CD14-positive monocyte (primary cell): ENCODE measurements at regions not wholly inside any gene's neighbourhood (a gene's known extent, or its start where the extent isn't known, plus 50 kb on each side); places are given as distances from the start of the nearest gene placed in this dataset.

Experiments used
- DNase-seq, 3 donors: peaks; one replicate each; pipeline ENCODE4 v3.0.0-alpha.2; 2011 to 2022
- H2AFZ ChIP-seq: 2 replicates; pipeline ENCODE4 v1.6.0; 2012; ENCODE audit warnings: mild to moderate bottlenecking, low read depth, low read length, inconsistent platforms; ENCODE audit not compliant: insufficient read depth, poor library complexity, severe bottlenecking
- H3K27ac ChIP-seq, 2 donors: 1 replicate in 1 of 2; 2 replicates in 1 of 2; pipeline ENCODE4 v1.5.1; 2012 to 2013; ENCODE audit warnings: low read length in 2 of 2, control low read depth in 1 of 2, inconsistent platforms in 1 of 2, low read depth in 1 of 2, mild to moderate bottlenecking in 1 of 2
- H3K27me3 ChIP-seq, 2 donors: one replicate each; pipeline versions ENCODE4 v1.6.0 to v1.6.1; 2011 to 2013; ENCODE audit warnings: low read length in 2 of 2; ENCODE audit not compliant: control insufficient read depth in 2 of 2, insufficient read depth in 2 of 2
- H3K36me3 ChIP-seq, 2 donors: replicated peaks in 1 of 2; 1 replicate in 1 of 2; 2 replicates in 1 of 2; pipeline versions ENCODE4 v1.5.1 to v1.6.1; 2012 to 2013; ENCODE audit warnings: low read length in 2 of 2, control low read depth in 1 of 2, inconsistent platforms in 1 of 2, mild to moderate bottlenecking in 1 of 2; ENCODE audit not compliant: insufficient read depth in 2 of 2, control insufficient read depth in 1 of 2
- H3K4me1 ChIP-seq, 2 donors: 1 replicate in 1 of 2; 2 replicates in 1 of 2; pipeline versions ENCODE4 v1.5.1 to v1.6.1; 2012 to 2013; ENCODE audit warnings: low read length in 2 of 2, control low read depth in 1 of 2, inconsistent platforms in 1 of 2, mild to moderate bottlenecking in 1 of 2, moderate library complexity in 1 of 2; ENCODE audit not compliant: insufficient read depth in 2 of 2, control insufficient read depth in 1 of 2
- H3K4me2 ChIP-seq: replicated peaks from 2 replicates; pipeline ENCODE3; 2012; ENCODE audit warnings: low read length, moderate library complexity, mild to moderate bottlenecking; ENCODE audit not compliant: poor library complexity, severe bottlenecking; ENCODE audit errors: extremely low read depth
- H3K4me3 ChIP-seq, 3 experiments: fragments of 200-600 bp in 1 of 3; sonication (generic) in 1 of 3; replicated peaks in 1 of 3; 1 replicate in 2 of 3; 2 replicates in 1 of 3; pipeline ENCODE4 v1.5.1; 2011 to 2013; ENCODE audit warnings: low read length in 3 of 3, mild to moderate bottlenecking in 3 of 3, control low read depth in 2 of 3, low read depth in 2 of 3, inconsistent platforms in 1 of 3, moderate library complexity in 1 of 3
- H3K79me2 ChIP-seq: 2 replicates; pipeline ENCODE4 v1.6.0; 2012; ENCODE audit warnings: mild to moderate bottlenecking, control low read depth, inconsistent platforms, low read length, moderate library complexity; ENCODE audit not compliant: insufficient read depth
- H3K9ac ChIP-seq: 2 replicates; pipeline ENCODE4 v1.6.0; 2017; ENCODE audit warnings: low read length, mild to moderate bottlenecking; ENCODE audit not compliant: insufficient read depth, poor library complexity, severe bottlenecking
- H3K9me3 ChIP-seq, 2 donors: replicated peaks in 1 of 2; 1 replicate in 1 of 2; 2 replicates in 1 of 2; pipeline versions ENCODE4 v1.5.1 to v1.6.1; 2012 to 2013; ENCODE audit warnings: low read length in 2 of 2, control low read depth in 1 of 2; ENCODE audit not compliant: control insufficient read depth in 1 of 2, insufficient read depth in 1 of 2
- H4K20me1 ChIP-seq: 2 replicates; pipeline ENCODE4 v1.6.0; 2012; ENCODE audit warnings: mild to moderate bottlenecking, low read length, control low read depth, moderate library complexity; ENCODE audit not compliant: insufficient read depth
- H3K27ac Mint-ChIP-seq, 7 donors: one replicate each; pipeline ENCODE4 v1.8.0; 2020; ENCODE audit warnings: mild to moderate bottlenecking in 7 of 7, mixed read lengths in 7 of 7, moderate library complexity in 6 of 7, inconsistent platforms in 2 of 7
- H3K27me3 Mint-ChIP-seq, 3 donors: one replicate each; pipeline ENCODE4 v1.8.0; 2021 to 2022; ENCODE audit warnings: low read depth in 3 of 3, mild to moderate bottlenecking in 3 of 3, mixed read lengths in 3 of 3, moderate library complexity in 3 of 3, inconsistent platforms in 1 of 3
- H3K36me3 Mint-ChIP-seq, 2 donors: one replicate each; pipeline ENCODE4 v1.8.0; 2020; ENCODE audit warnings: mixed read lengths in 2 of 2, inconsistent platforms in 1 of 2, mild to moderate bottlenecking in 1 of 2
- H3K4me1 Mint-ChIP-seq: one replicate; pipeline ENCODE4 v1.8.0; 2020; ENCODE audit warnings: mild to moderate bottlenecking, mixed read lengths
- H3K4me3 Mint-ChIP-seq, 2 donors: one replicate each; pipeline ENCODE4 v1.8.0; 2020; ENCODE audit warnings: mild to moderate bottlenecking in 2 of 2, mixed read lengths in 2 of 2, moderate library complexity in 1 of 2
- H3K9me3 Mint-ChIP-seq, 7 donors: one replicate each; pipeline ENCODE4 v1.8.0; 2020 to 2022; ENCODE audit warnings: mixed read lengths in 7 of 7, mild to moderate bottlenecking in 6 of 7, moderate library complexity in 6 of 7, inconsistent platforms in 2 of 7
- WGBS: methylation state at CpG from one replicate; pipeline ENCODE4 v1.1.5; 2013; ENCODE audit warnings: missing lambda C conversion rate; ENCODE audit not compliant: insufficient coverage; 5-methylcytosine and 5-hydroxymethylcytosine counted together
- intact Hi-C, 2 donors: fragments of 100-400 bp; cut with micrococcal nuclease; formaldehyde crosslinking; loops; one replicate each; pipeline versions ENCODE4 v1.15.0 to v1.15.1; 2023
- TF ChIP-seq, protein P1 (sequence below): fragments of 200-600 bp; IDR thresholded peaks from one replicate; pipeline ENCODE4 v1.8.0; 2022; ENCODE audit warnings: antibody characterized with exemption, mild to moderate bottlenecking

DNA sequence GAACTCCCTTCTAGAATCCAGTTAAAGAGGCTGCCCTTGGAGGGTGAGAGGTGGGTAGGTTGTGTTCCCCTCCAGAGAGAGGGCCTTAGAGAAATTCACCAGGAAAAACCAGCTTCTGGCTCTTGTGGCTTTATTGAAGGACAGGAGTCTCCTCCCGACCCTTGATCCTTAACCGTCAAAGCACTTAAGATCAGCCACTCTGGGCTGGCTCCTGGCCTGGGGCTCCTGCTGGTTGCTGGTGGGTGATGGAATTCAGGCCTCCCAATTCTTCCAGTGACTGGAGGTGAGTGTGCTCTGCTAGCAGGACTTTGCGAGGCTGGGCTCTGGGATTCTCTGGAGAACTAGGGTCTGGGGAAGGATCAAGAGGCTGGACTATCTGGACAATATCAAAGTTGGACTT is 75.6 kb upstream of the LGSN start:
- H3K4me3 ChIP-seq, result no peak overlapping the region
- intact Hi-C loops, result no loop called here
- H3K9ac ChIP-seq, result no peak overlapping the region
- H3K36me3 ChIP-seq, result no peaks in the 10 kb centered on the region
- no peaks in the 10 kb centered on the region for H3K4me1 ChIP-seq
- H3K79me2 ChIP-seq, result no peaks in the 10 kb centered on the region
- no peaks in the 10 kb centered on the region for H3K9me3 ChIP-seq
- no peaks in the 10 kb centered on the region for H4K20me1 ChIP-seq
- H2AFZ ChIP-seq, result no peak overlapping the region
- TF ChIP-seq, protein P1, sequence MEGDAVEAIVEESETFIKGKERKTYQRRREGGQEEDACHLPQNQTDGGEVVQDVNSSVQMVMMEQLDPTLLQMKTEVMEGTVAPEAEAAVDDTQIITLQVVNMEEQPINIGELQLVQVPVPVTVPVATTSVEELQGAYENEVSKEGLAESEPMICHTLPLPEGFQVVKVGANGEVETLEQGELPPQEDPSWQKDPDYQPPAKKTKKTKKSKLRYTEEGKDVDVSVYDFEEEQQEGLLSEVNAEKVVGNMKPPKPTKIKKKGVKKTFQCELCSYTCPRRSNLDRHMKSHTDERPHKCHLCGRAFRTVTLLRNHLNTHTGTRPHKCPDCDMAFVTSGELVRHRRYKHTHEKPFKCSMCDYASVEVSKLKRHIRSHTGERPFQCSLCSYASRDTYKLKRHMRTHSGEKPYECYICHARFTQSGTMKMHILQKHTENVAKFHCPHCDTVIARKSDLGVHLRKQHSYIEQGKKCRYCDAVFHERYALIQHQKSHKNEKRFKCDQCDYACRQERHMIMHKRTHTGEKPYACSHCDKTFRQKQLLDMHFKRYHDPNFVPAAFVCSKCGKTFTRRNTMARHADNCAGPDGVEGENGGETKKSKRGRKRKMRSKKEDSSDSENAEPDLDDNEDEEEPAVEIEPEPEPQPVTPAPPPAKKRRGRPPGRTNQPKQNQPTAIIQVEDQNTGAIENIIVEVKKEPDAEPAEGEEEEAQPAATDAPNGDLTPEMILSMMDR, result no peak
- Mint-ChIP-seq H3K36me3 (no peaks in the 10 kb centered on the region), H3K27me3 (peaks cover 0 to 19% (median 9%) of the 10 kb centered on the region in 3 donors), H3K4me3 (no peak overlapping the region), H3K9me3 (peaks cover 0 to 8% (median 2%) of the 10 kb centered on the region in 7 donors), H3K4me1 (no peaks in the 10 kb centered on the region), H3K27ac (peak overlapping the region in 1 of 7 donors; percentile 56)
- no peak overlapping the region for H3K27ac ChIP-seq
- no peak overlapping the region for H3K4me2 ChIP-seq
- DNase-seq, result no peak
- 92% methylated on average over 3 of the region's 3 CpGs for WGBS
- H3K27me3 ChIP-seq, result no peaks in the 10 kb centered on the region

DNA sequence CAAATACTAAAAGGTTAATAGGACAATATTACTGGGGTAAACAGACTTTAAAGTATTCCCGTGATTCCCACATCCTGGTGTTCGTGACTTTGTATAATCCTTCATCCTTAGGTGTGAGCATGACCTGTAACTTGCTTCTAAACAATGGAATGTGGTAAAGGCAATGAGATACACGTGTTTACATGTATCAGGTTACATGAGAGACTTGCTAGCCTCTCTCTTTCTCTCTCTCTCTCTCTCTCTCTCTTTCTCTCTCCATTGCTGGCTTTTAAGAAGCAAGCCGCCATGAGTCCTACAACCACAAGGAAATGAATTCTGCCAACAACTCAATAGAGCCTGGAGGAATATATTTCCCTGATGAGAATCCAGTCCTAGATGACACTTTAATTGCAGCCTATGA is 83.9 kb upstream of the LGSN start:
- H3K9me3 ChIP-seq, result no peaks in the 10 kb centered on the region
- no peaks in the 10 kb centered on the region for H3K79me2 ChIP-seq
- H3K9ac ChIP-seq, result no peak overlapping the region
- WGBS, result no CpG with 5 or more reads among the region's 4 CpGs
- peaks cover 0 to 6% (median 0%) of the 10 kb centered on the region in 7 donors for H3K9me3 Mint-ChIP-seq
- H3K4me2 ChIP-seq, result no peak overlapping the region
- no peak overlapping the region for H2AFZ ChIP-seq
- no peak overlapping the region for H3K27ac Mint-ChIP-seq
- DNase-seq, result no peak
- no peaks in the 10 kb centered on the region for H3K36me3 Mint-ChIP-seq
- no peak overlapping the region for H3K4me3 Mint-ChIP-seq
- no peaks in the 10 kb centered on the region for H3K4me1 ChIP-seq
- H3K4me1 Mint-ChIP-seq, result no peaks in the 10 kb centered on the region
- no peaks in the 10 kb centered on the region for H4K20me1 ChIP-seq
- no peaks in the 10 kb centered on the region for H3K36me3 ChIP-seq
- H3K27me3 Mint-ChIP-seq, result peaks cover 4 to 10% (median 5%) of the 10 kb centered on the region in 3 donors
- intact Hi-C loops, result no loop called here
- H3K27ac ChIP-seq, result no peak overlapping the region
- no peaks in the 10 kb centered on the region for H3K27me3 ChIP-seq
- H3K4me3 ChIP-seq, result no peak overlapping the region
- TF ChIP-seq, protein P1, result no peak
